ENCODE measurements at regions not wholly inside any gene's neighbourhood (a gene's known extent, or its start where the extent isn't known, plus 50 kb on each side); places are given as distances from the start of the nearest gene placed in this dataset.

GRCh38 chr7:42392826-42393225, 155.8 kb upstream of the GLI3 start:
- WGBS, result 52% methylated on average over 3 of the region's 3 CpGs
- H3K4me1 ChIP-seq, result peaks cover 5% of the 10 kb centered on the region
- no peaks in the 10 kb centered on the region for H3K27me3 ChIP-seq
- TF ChIP-seq POLR2A (IDR thresholded peaks at IDR 0.05) (no peak), EP300 (IDR thresholded peaks at IDR 0.05) (no peak)
- no peak overlapping the region for H3K27ac ChIP-seq
- no peak for DNase-seq (ENCODE audit: low spot score in 2 of 2)
- no peak overlapping the region for H3K4me3 ChIP-seq
- no peaks in the 10 kb centered on the region for H3K36me3 ChIP-seq
- no peaks in the 10 kb centered on the region for H3K9me3 ChIP-seq

- no peak overlapping the region for H3K27ac ChIP-seq
- no peaks in the 10 kb centered on the region for H3K9me3 ChIP-seq
- DNase-seq (ENCODE audit: low spot score in 2 of 2), result no peak
- 77% methylated on average over 1 of the region's 1 CpG for WGBS
- no peaks in the 10 kb centered on the region for H3K27me3 ChIP-seq
- TF ChIP-seq, protein P1, sequence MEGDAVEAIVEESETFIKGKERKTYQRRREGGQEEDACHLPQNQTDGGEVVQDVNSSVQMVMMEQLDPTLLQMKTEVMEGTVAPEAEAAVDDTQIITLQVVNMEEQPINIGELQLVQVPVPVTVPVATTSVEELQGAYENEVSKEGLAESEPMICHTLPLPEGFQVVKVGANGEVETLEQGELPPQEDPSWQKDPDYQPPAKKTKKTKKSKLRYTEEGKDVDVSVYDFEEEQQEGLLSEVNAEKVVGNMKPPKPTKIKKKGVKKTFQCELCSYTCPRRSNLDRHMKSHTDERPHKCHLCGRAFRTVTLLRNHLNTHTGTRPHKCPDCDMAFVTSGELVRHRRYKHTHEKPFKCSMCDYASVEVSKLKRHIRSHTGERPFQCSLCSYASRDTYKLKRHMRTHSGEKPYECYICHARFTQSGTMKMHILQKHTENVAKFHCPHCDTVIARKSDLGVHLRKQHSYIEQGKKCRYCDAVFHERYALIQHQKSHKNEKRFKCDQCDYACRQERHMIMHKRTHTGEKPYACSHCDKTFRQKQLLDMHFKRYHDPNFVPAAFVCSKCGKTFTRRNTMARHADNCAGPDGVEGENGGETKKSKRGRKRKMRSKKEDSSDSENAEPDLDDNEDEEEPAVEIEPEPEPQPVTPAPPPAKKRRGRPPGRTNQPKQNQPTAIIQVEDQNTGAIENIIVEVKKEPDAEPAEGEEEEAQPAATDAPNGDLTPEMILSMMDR (IDR thresholded peaks at IDR 0.05), result no peak
- no peak for TF ChIP-seq EP300 (IDR thresholded peaks at IDR 0.05)
- no peak for TF ChIP-seq POLR2AphosphoS5 (IDR thresholded peaks at IDR 0.05)
- no peak for TF ChIP-seq POLR2A (IDR thresholded peaks at IDR 0.05)
- H3K36me3 ChIP-seq, result no peaks in the 10 kb centered on the region
- peaks cover 5% of the 10 kb centered on the region for H3K4me1 ChIP-seq
- no peak overlapping the region for H3K4me3 ChIP-seq
Observed at GRCh38 chr7:42389697-42390096, 152.7 kb upstream of the GLI3 start.

GRCh38 chr7:42385912-42386311, 148.9 kb upstream of the GLI3 start:
- Histone ChIP-seq H3K36me3 (no peaks in the 10 kb centered on the region), H3K27me3 (no peaks in the 10 kb centered on the region), H3K9me3 (no peaks in the 10 kb centered on the region), H3K27ac (no peak overlapping the region), H3K4me1 (peaks cover 5% of the 10 kb centered on the region), H3K4me3 (no peak overlapping the region)
- no peak for DNase-seq (ENCODE audit: low spot score in 2 of 2)
- WGBS, result 91% methylated on average over 3 of the region's 3 CpGs
- no peak for TF ChIP-seq POLR2A (IDR thresholded peaks at IDR 0.05)
- no peak for TF ChIP-seq EP300 (IDR thresholded peaks at IDR 0.05)
- no peak for TF ChIP-seq POLR2AphosphoS5 (IDR thresholded peaks at IDR 0.05)
- TF ChIP-seq, protein P1 (IDR thresholded peaks at IDR 0.05), result no peak

GRCh38 chr7:42381161-42381560, 144.2 kb upstream of the GLI3 start:
- TF ChIP-seq POLR2A (IDR thresholded peaks at IDR 0.05) (no peak), POLR2AphosphoS5 (IDR thresholded peaks at IDR 0.05) (no peak)
- TF ChIP-seq, protein P1 (IDR thresholded peaks at IDR 0.05), result no peak
- no peak for DNase-seq (ENCODE audit: low spot score in 2 of 2)
- Histone ChIP-seq H3K36me3 (no peaks in the 10 kb centered on the region), H3K9me3 (no peaks in the 10 kb centered on the region), H3K27ac (no peak overlapping the region), H3K4me3 (no peak overlapping the region), H3K4me1 (no peaks in the 10 kb centered on the region), H3K27me3 (no peaks in the 10 kb centered on the region)
- 35% methylated on average over 1 of the region's 1 CpG for WGBS

DNA sequence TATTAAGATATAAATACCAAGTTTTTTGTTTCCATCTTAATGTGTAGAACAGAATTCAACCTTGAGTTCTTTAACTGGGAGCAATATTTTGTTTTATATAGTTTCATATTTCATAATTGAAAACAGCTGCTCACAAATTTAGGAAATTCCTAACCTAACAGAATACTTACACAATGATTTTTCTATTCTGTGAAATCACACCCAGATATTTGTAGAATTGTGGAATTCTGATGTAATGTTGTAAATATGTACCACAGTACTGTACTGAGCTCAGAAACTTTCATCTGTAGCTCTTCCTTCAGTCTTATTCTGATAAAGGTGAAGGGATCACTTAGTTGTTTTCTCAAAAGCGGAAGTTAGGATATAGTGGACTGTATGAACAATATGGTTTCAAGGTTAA, 143.4 kb upstream of the GLI3 start:
- 71% methylated on average over 1 of the region's 1 CpG for WGBS
- H3K4me3 ChIP-seq, result no peak overlapping the region
- no peaks in the 10 kb centered on the region for H3K4me1 ChIP-seq
- no peak overlapping the region for H3K27ac ChIP-seq
- no peaks in the 10 kb centered on the region for H3K9me3 ChIP-seq
- no peak for DNase-seq (ENCODE audit: low spot score in 2 of 2)
- TF ChIP-seq, protein P1 (IDR thresholded peaks at IDR 0.05), result no peak
- TF ChIP-seq POLR2AphosphoS5 (IDR thresholded peaks at IDR 0.05), result no peak
- TF ChIP-seq POLR2A (IDR thresholded peaks at IDR 0.05), result no peak
- TF ChIP-seq EP300 (IDR thresholded peaks at IDR 0.05), result no peak
- H3K36me3 ChIP-seq, result no peaks in the 10 kb centered on the region
- no peaks in the 10 kb centered on the region for H3K27me3 ChIP-seq

GRCh38 chr7:42378149-42378548, 141.1 kb upstream of the GLI3 start:
- Histone ChIP-seq H3K9me3 (no peaks in the 10 kb centered on the region), H3K27ac (no peak overlapping the region), H3K36me3 (no peaks in the 10 kb centered on the region), H3K4me1 (no peaks in the 10 kb centered on the region), H3K4me3 (no peak overlapping the region), H3K27me3 (no peaks in the 10 kb centered on the region)
- 90% methylated on average over 3 of the region's 3 CpGs for WGBS
- TF ChIP-seq, protein P1 (IDR thresholded peaks at IDR 0.05), result no peak
- no peak for TF ChIP-seq POLR2A (IDR thresholded peaks at IDR 0.05)
- TF ChIP-seq EP300 (IDR thresholded peaks at IDR 0.05), result no peak
- TF ChIP-seq POLR2AphosphoS5 (IDR thresholded peaks at IDR 0.05), result no peak
- no peak for DNase-seq (ENCODE audit: low spot score in 2 of 2)

Measured in suprapubic skin (tissue), 4 donors.